Endothelial cell (in vitro differentiated cells): ENCODE measurements at regions not wholly inside any gene's neighbourhood (a gene's known extent, or its start where the extent isn't known, plus 50 kb on each side); places are given as distances from the start of the nearest gene placed in this dataset.

Experiments used
- DNase-seq: peaks from one replicate; pipeline ENCODE4 v3.0.0; 2021; ENCODE audit warnings: low spot score
- H3K27ac Mint-ChIP-seq: one replicate; pipeline ENCODE4 v1.8.0; 2021; ENCODE audit warnings: mixed read lengths, inconsistent platforms; ENCODE audit not compliant: unreplicated experiment
- H3K27me3 Mint-ChIP-seq: one replicate; pipeline ENCODE4 v1.8.0; 2021; ENCODE audit warnings: mild to moderate bottlenecking, moderate library complexity, mixed read lengths, inconsistent platforms; ENCODE audit not compliant: unreplicated experiment
- H3K36me3 Mint-ChIP-seq: one replicate; pipeline ENCODE4 v1.8.0; 2021; ENCODE audit warnings: mild to moderate bottlenecking, low read depth, mixed read lengths, inconsistent platforms; ENCODE audit not compliant: unreplicated experiment
- H3K4me1 Mint-ChIP-seq: one replicate; pipeline ENCODE4 v1.8.0; 2021; ENCODE audit warnings: mild to moderate bottlenecking, mixed read lengths, inconsistent platforms; ENCODE audit not compliant: unreplicated experiment
- H3K4me3 Mint-ChIP-seq: one replicate; pipeline ENCODE4 v1.8.0; 2021; ENCODE audit warnings: mild to moderate bottlenecking, mixed read lengths, inconsistent platforms; ENCODE audit not compliant: unreplicated experiment
- H3K9me3 Mint-ChIP-seq: one replicate; pipeline ENCODE4 v1.8.0; 2021; ENCODE audit warnings: mixed read lengths, inconsistent platforms; ENCODE audit not compliant: unreplicated experiment
- CTCF ChIP-seq: fragments of 200-600 bp; sonication (generic); IDR thresholded peaks from one replicate; pipeline ENCODE4 v1.5.0; 2021; ENCODE audit warnings: antibody characterized with exemption; ENCODE audit not compliant: unreplicated experiment

- Mint-ChIP-seq H3K36me3 (no peaks in the 10 kb centered on the region), H3K9me3 (no peaks in the 10 kb centered on the region), H3K27me3 (no peaks in the 10 kb centered on the region), H3K4me1 (no peaks in the 10 kb centered on the region), H3K4me3 (no peak overlapping the region), H3K27ac (no peak overlapping the region)
- no peak for DNase-seq
- TF ChIP-seq CTCF, result no peak
Observed at GRCh38 chr3:89606151-89606550, 498.7 kb downstream of the EPHA3 start.

GRCh38 chr3:89612027-89612426 is 504.6 kb downstream of the EPHA3 start:
- no peak overlapping the region for H3K4me3 Mint-ChIP-seq
- H3K36me3 Mint-ChIP-seq, result no peaks in the 10 kb centered on the region
- no peak for DNase-seq
- H3K27me3 Mint-ChIP-seq, result no peaks in the 10 kb centered on the region
- no peak for TF ChIP-seq CTCF
- peaks cover 3% of the 10 kb centered on the region for H3K4me1 Mint-ChIP-seq
- no peak overlapping the region for H3K27ac Mint-ChIP-seq
- no peaks in the 10 kb centered on the region for H3K9me3 Mint-ChIP-seq

GRCh38 chr3:89613241-89613640 is 505.8 kb downstream of the EPHA3 start:
- no peaks in the 10 kb centered on the region for H3K9me3 Mint-ChIP-seq
- no peak for DNase-seq
- no peaks in the 10 kb centered on the region for H3K27me3 Mint-ChIP-seq
- no peaks in the 10 kb centered on the region for H3K36me3 Mint-ChIP-seq
- peaks cover 12% of the 10 kb centered on the region for H3K4me1 Mint-ChIP-seq
- H3K27ac Mint-ChIP-seq, result no peak overlapping the region
- no peak overlapping the region for H3K4me3 Mint-ChIP-seq
- TF ChIP-seq CTCF, result no peak

- Mint-ChIP-seq H3K4me1 (peaks cover 12% of the 10 kb centered on the region), H3K4me3 (no peak overlapping the region), H3K36me3 (no peaks in the 10 kb centered on the region), H3K27ac (no peak overlapping the region), H3K27me3 (no peaks in the 10 kb centered on the region), H3K9me3 (no peaks in the 10 kb centered on the region)
- DNase-seq, result no peak
- TF ChIP-seq CTCF, result no peak
Observed at GRCh38 chr3:89617706-89618105, 510.3 kb downstream of the EPHA3 start.

GRCh38 chr3:89619263-89619662 is 511.8 kb downstream of the EPHA3 start:
- Mint-ChIP-seq H3K9me3 (no peaks in the 10 kb centered on the region), H3K27me3 (no peaks in the 10 kb centered on the region), H3K4me1 (peaks cover 12% of the 10 kb centered on the region), H3K4me3 (no peak overlapping the region), H3K36me3 (no peaks in the 10 kb centered on the region), H3K27ac (no peak overlapping the region)
- TF ChIP-seq CTCF, result no peak
- no peak for DNase-seq
